Panc1 (cell line): ENCODE measurements at regions not wholly inside any gene's neighbourhood (a gene's known extent, or its start where the extent isn't known, plus 50 kb on each side); places are given as distances from the start of the nearest gene placed in this dataset.

ENCODE experiments used
- POLR2AphosphoS5 ChIP-seq: IDR thresholded peaks from 2 replicates; pipeline ENCODE4 v1.6.1; 2012; ENCODE audit warnings: mild to moderate bottlenecking, low read depth, low read length, moderate library complexity
- TCF7L2 ChIP-seq: IDR thresholded peaks from 2 replicates; pipeline ENCODE4 v1.6.1; 2011; ENCODE audit warnings: mild to moderate bottlenecking, low read depth, low read length, inconsistent platforms
- TF ChIP-seq, protein P1 (sequence below): fragments of 450-650 bp; IDR thresholded peaks from 2 replicates; pipeline ENCODE4 v1.5.1; 2017; ENCODE audit warnings: mild to moderate bottlenecking
- TF ChIP-seq, protein P2 (sequence below), 2 experiments: IDR thresholded peaks; 2 replicates each; pipeline ENCODE4 v1.6.1; 2011 to 2012; ENCODE audit warnings: low read depth in 2 of 2, control low read depth in 1 of 2, low read length in 1 of 2, mild to moderate bottlenecking in 1 of 2, moderate library complexity in 1 of 2; ENCODE audit not compliant: insufficient read depth in 1 of 2

DNA sequence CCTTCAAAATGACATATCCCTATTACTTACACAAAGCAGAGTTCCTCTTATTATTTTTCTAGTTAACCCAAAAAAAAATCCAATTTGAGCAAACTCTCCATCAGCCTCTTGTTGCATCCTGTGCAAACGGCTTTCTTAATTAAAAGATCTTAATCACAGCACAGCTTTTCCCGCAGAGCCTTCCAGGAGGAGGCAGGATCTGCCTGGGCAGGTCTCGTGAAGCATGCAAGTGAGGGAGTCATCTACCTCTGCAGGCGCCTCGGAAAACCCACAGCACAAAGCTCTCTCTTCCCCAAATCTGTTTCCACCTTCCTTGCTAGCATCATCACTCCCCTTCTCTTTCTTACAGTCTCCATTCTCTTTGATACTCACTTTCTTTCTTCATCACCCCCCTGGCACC, 100.4 kb downstream of the EN1 start:
- TF ChIP-seq, protein P1, sequence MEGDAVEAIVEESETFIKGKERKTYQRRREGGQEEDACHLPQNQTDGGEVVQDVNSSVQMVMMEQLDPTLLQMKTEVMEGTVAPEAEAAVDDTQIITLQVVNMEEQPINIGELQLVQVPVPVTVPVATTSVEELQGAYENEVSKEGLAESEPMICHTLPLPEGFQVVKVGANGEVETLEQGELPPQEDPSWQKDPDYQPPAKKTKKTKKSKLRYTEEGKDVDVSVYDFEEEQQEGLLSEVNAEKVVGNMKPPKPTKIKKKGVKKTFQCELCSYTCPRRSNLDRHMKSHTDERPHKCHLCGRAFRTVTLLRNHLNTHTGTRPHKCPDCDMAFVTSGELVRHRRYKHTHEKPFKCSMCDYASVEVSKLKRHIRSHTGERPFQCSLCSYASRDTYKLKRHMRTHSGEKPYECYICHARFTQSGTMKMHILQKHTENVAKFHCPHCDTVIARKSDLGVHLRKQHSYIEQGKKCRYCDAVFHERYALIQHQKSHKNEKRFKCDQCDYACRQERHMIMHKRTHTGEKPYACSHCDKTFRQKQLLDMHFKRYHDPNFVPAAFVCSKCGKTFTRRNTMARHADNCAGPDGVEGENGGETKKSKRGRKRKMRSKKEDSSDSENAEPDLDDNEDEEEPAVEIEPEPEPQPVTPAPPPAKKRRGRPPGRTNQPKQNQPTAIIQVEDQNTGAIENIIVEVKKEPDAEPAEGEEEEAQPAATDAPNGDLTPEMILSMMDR, result no peak
- no peak for TF ChIP-seq POLR2AphosphoS5
- no peak for TF ChIP-seq TCF7L2
- TF ChIP-seq, protein P2, sequence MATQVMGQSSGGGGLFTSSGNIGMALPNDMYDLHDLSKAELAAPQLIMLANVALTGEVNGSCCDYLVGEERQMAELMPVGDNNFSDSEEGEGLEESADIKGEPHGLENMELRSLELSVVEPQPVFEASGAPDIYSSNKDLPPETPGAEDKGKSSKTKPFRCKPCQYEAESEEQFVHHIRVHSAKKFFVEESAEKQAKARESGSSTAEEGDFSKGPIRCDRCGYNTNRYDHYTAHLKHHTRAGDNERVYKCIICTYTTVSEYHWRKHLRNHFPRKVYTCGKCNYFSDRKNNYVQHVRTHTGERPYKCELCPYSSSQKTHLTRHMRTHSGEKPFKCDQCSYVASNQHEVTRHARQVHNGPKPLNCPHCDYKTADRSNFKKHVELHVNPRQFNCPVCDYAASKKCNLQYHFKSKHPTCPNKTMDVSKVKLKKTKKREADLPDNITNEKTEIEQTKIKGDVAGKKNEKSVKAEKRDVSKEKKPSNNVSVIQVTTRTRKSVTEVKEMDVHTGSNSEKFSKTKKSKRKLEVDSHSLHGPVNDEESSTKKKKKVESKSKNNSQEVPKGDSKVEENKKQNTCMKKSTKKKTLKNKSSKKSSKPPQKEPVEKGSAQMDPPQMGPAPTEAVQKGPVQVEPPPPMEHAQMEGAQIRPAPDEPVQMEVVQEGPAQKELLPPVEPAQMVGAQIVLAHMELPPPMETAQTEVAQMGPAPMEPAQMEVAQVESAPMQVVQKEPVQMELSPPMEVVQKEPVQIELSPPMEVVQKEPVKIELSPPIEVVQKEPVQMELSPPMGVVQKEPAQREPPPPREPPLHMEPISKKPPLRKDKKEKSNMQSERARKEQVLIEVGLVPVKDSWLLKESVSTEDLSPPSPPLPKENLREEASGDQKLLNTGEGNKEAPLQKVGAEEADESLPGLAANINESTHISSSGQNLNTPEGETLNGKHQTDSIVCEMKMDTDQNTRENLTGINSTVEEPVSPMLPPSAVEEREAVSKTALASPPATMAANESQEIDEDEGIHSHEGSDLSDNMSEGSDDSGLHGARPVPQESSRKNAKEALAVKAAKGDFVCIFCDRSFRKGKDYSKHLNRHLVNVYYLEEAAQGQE (IDR thresholded peaks at IDR 0.05; ENCODE audit: insufficient read depth in 1 of 2, low read depth in 2 of 2, low read length in 1 of 2), result no peak
